ENCODE measurements at regions not wholly inside any gene's neighbourhood (a gene's known extent, or its start where the extent isn't known, plus 50 kb on each side); places are given as distances from the start of the nearest gene placed in this dataset.

GRCh38 chr1:29747196-29747595, 510.9 kb downstream of the PTPRU start:
- TF ChIP-seq POLR2A (IDR thresholded peaks at IDR 0.05; ENCODE audit: low read length), result no peak
- TF ChIP-seq GATA1 (IDR thresholded peaks at IDR 0.05; ENCODE audit: low read depth, low read length), result no peak

Measured in erythroblast (primary cell).